HG03103 (cell line): ENCODE measurements at regions not wholly inside any gene's neighbourhood (a gene's known extent, or its start where the extent isn't known, plus 50 kb on each side); places are given as distances from the start of the nearest gene placed in this dataset.
"Not testable (repeated sequence)": the region's sequence is repeated elsewhere in the genome, so short reads cannot be mapped to it uniquely, and the experiment has no call there.

Experiments
- ATAC-seq: cut with Tn5 transposase; IDR thresholded peaks from one replicate; pipeline ENCODE4 v1.9.1; 2021; ENCODE audit warnings: low read depth; ENCODE audit not compliant: unreplicated experiment

GRCh38 chr4:190118519-190118918 lies 54.2 kb downstream of the DBET start:
- ATAC-seq: not testable (repeated sequence)

GRCh38 chr4:190119474-190119873 lies 54.1 kb upstream of the DUX4 start:
- not testable (repeated sequence) for ATAC-seq

- peak; percentile 68 for ATAC-seq
Measured at GRCh38 chr4:190120111-190120514, 53.5 kb upstream of the DUX4 start.

GRCh38 chr4:190120537-190121001 lies 53.0 kb upstream of the DUX4 start:
- ATAC-seq: not testable (repeated sequence)

- ATAC-seq: not testable (repeated sequence)
Measured at GRCh38 chr4:190121076-190121671, 52.4 kb upstream of the DUX4 start.

- ATAC-seq: no peak
Measured at GRCh38 chr4:190121759-190122158, 51.8 kb upstream of the DUX4 start.

GRCh38 chr4:190122161-190123142 lies 51.1 kb upstream of the DUX4 start:
- ATAC-seq: not testable (repeated sequence)
